ENCODE measurements at regions not wholly inside any gene's neighbourhood (a gene's known extent, or its start where the extent isn't known, plus 50 kb on each side); places are given as distances from the start of the nearest gene placed in this dataset.

DNA sequence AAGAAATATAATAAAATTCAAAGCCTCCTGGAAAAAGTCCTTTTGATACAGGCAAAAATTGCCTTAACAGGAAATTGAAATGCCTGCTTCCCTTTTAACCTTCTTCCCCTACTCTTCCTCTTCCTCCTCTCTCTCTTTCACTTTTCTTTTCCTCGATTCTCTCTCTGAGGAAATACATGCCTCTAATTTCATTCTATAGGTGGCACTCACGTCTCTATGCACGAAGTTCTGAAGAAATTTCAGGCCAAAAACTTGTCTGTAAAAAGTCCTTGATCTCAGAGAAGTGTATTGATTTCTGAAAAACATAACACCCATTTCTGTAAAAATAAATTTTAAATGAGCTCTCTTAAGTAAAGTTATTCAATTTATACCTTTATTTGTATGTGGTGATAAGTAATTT lies 371.7 kb upstream of the IRX4 start:
- H3K4me1 ChIP-seq (ENCODE audit: control insufficient read depth in 2 of 2, insufficient read depth in 2 of 2, low read length in 2 of 2) = no peaks in the 10 kb centered on the region
- H3K4me3 ChIP-seq (ENCODE audit: low read length in 2 of 2) = no peak overlapping the region
- no peak overlapping the region for H3K9ac ChIP-seq (ENCODE audit: low read depth in 1 of 2, low read length in 2 of 2)
- H3K36me3 ChIP-seq (ENCODE audit: control insufficient read depth in 2 of 2, insufficient read depth in 2 of 2, low read length in 2 of 2) = no peaks in the 10 kb centered on the region
- H3K27ac ChIP-seq (ENCODE audit: low read depth in 2 of 2, low read length in 2 of 2) = no peak overlapping the region
- H3K9me3 ChIP-seq (ENCODE audit: control insufficient read depth in 2 of 2, low read length in 2 of 2) = no peaks in the 10 kb centered on the region
- no peaks in the 10 kb centered on the region for H3K27me3 ChIP-seq (ENCODE audit: control insufficient read depth in 2 of 2, insufficient read depth in 2 of 2, low read length in 2 of 2)

DNA sequence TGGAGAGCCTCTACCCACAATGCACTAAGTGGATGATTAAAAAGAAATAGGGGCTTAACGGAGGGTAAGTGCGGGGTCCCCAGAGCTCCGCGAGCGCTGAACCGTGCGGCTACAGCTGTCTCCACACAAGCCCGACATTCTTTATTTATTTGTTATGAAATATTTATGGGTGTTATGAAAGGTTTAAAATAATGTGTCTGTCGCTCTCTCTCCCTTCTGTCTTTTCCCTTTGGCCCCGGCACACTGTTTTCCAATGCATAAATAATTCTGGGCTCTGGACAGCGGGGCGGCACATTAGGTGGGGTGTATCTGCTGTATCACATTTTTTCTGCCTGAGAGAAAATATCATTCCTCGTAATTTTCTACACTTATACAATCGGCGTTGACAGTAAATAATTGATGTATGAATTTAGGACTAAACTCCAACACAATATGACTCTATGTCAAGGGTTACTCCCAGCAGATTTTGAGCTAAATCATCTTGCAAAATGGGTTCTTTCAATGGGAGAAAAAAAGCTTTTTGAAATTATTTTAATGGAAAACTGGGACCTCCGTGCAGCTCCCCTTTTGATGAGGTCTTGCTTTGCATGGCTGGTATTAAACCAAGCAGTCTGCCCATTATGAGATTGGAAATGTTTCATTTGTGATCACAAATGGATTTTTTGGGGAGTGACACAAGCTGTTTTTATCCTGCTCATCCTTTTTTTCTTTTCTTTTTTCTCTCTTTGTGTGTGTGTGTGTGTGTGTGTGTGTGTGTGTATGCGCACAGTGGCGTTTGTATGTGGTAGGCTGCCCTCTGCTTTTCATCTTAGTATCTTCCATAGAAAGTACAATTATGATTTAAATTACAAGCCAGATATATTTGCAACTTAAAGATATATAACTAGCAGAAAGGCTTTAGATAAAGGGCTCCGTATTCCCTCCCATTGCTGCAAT lies 370.6 kb upstream of the IRX4 start:
- Histone ChIP-seq H3K36me3 (ENCODE audit: control insufficient read depth in 2 of 2, insufficient read depth in 2 of 2, low read length in 2 of 2) (no peaks in the 10 kb centered on the region), H3K27me3 (ENCODE audit: control insufficient read depth in 2 of 2, insufficient read depth in 2 of 2, low read length in 2 of 2) (no peaks in the 10 kb centered on the region), H3K9me3 (ENCODE audit: control insufficient read depth in 2 of 2, low read length in 2 of 2) (no peaks in the 10 kb centered on the region), H3K9ac (ENCODE audit: low read depth in 1 of 2, low read length in 2 of 2) (no peak overlapping the region), H3K4me3 (ENCODE audit: low read length in 2 of 2) (no peak overlapping the region), H3K27ac (ENCODE audit: low read depth in 2 of 2, low read length in 2 of 2) (no peak overlapping the region), H3K4me1 (ENCODE audit: control insufficient read depth in 2 of 2, insufficient read depth in 2 of 2, low read length in 2 of 2) (no peaks in the 10 kb centered on the region)

DNA sequence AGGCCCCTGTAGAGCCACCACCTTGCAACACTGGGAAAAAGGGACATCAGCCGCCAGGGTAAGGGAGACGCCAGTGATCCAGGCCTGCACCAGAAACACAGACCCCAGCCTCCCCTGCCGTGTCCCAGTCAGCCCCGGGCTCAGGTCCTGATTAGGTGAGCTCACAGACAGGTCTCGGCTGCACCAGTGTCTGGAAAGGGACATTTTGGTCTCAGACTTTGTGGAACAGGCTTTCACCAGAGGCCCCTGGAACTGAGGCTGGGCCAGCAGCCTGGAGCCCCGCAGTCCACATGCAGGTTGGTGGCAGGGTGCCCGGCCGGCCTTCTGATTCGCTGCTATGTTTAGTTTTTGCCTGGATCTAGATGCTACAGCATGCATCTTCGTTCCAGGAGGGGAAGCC lies 369.0 kb upstream of the IRX4 start:
- Histone ChIP-seq H3K27ac (ENCODE audit: low read depth in 2 of 2, low read length in 2 of 2) (no peak overlapping the region), H3K36me3 (ENCODE audit: control insufficient read depth in 2 of 2, insufficient read depth in 2 of 2, low read length in 2 of 2) (no peaks in the 10 kb centered on the region), H3K27me3 (ENCODE audit: control insufficient read depth in 2 of 2, insufficient read depth in 2 of 2, low read length in 2 of 2) (no peaks in the 10 kb centered on the region), H3K9me3 (ENCODE audit: control insufficient read depth in 2 of 2, low read length in 2 of 2) (no peaks in the 10 kb centered on the region), H3K4me1 (ENCODE audit: control insufficient read depth in 2 of 2, insufficient read depth in 2 of 2, low read length in 2 of 2) (no peaks in the 10 kb centered on the region), H3K4me3 (ENCODE audit: low read length in 2 of 2) (no peak overlapping the region), H3K9ac (ENCODE audit: low read depth in 1 of 2, low read length in 2 of 2) (no peak overlapping the region)

DNA sequence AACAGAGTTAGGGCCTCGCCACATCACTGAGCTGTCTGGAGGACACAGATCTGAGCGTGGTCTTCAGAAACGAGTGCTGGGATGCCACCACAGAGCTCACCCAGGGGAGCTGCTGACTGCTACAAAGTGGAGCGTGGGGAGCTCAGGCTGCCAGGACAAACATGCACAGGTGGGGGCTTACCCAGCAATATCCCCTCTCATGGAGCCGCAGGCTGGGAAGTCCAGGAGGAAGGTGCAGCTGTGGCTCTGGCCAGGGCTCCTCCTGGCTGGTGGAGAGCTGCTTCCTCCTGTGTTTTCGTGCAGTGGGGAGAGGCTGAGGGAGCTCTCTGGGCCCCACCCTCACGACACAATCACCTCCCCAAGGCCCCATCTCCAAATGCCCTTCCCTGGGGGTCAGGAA lies 368.6 kb upstream of the IRX4 start:
- Histone ChIP-seq H3K36me3 (ENCODE audit: control insufficient read depth in 2 of 2, insufficient read depth in 2 of 2, low read length in 2 of 2) (no peaks in the 10 kb centered on the region), H3K9ac (ENCODE audit: low read depth in 1 of 2, low read length in 2 of 2) (no peak overlapping the region), H3K9me3 (ENCODE audit: control insufficient read depth in 2 of 2, low read length in 2 of 2) (no peaks in the 10 kb centered on the region), H3K4me1 (ENCODE audit: control insufficient read depth in 2 of 2, insufficient read depth in 2 of 2, low read length in 2 of 2) (no peaks in the 10 kb centered on the region), H3K27ac (ENCODE audit: low read depth in 2 of 2, low read length in 2 of 2) (no peak overlapping the region), H3K4me3 (ENCODE audit: low read length in 2 of 2) (no peak overlapping the region), H3K27me3 (ENCODE audit: control insufficient read depth in 2 of 2, insufficient read depth in 2 of 2, low read length in 2 of 2) (no peaks in the 10 kb centered on the region)

DNA sequence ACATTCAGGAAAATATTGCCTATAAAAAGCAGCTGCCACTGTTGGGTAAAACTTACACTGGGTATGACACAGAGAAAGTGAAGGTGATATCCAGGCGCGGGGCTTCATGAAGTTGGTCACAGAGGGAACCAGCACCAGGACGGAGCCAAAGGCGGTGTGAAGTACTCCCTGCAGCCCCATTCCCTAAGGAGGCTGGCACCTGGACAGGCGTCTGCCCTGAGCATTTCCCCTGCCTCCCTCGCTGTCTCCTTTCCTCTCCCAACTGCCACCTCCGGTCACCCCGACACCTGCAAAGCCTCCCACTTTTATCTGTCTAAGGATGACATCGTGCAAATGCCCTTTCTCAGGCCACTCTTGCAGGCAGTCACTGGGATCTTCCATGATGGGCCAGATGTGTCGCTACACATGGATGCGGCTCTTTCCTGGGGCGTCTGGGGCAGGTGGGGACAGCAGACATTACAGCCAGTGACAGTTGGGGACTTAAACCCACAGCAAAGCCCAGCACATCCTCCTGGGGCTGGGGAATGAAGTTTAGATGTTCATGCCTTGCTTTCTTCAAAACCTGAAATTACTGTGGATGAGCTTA lies 367.7 kb upstream of the IRX4 start:
- no peaks in the 10 kb centered on the region for H3K4me1 ChIP-seq (ENCODE audit: control insufficient read depth in 2 of 2, insufficient read depth in 2 of 2, low read length in 2 of 2)
- no peak overlapping the region for H3K9ac ChIP-seq (ENCODE audit: low read depth in 1 of 2, low read length in 2 of 2)
- no peaks in the 10 kb centered on the region for H3K27me3 ChIP-seq (ENCODE audit: control insufficient read depth in 2 of 2, insufficient read depth in 2 of 2, low read length in 2 of 2)
- H3K4me3 ChIP-seq (ENCODE audit: low read length in 2 of 2) = no peak overlapping the region
- H3K27ac ChIP-seq (ENCODE audit: low read depth in 2 of 2, low read length in 2 of 2) = no peak overlapping the region
- H3K9me3 ChIP-seq (ENCODE audit: control insufficient read depth in 2 of 2, low read length in 2 of 2) = no peaks in the 10 kb centered on the region
- H3K36me3 ChIP-seq (ENCODE audit: control insufficient read depth in 2 of 2, insufficient read depth in 2 of 2, low read length in 2 of 2) = no peaks in the 10 kb centered on the region

DNA sequence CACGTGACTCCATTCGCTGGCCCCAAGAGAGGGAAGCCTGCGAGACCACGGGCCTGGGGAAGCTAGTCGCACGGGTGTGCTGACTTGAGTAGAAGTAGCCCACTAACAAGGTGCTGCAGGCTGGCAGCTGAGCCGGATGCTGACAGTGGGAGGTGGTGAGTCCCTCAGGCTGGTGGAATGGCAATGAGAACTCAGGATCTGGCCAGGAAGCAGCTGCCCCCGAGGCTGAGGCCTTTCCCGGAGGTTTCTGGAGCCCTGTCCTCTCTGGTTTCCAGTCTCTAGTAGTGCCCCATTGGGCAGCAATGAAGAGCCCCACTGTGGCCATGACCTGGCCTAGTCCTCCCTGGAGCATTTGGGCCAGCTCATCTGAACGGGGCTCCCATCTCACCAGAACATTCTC lies 366.7 kb upstream of the IRX4 start:
- H3K27ac ChIP-seq (ENCODE audit: low read depth in 2 of 2, low read length in 2 of 2) = no peak overlapping the region
- H3K4me3 ChIP-seq (ENCODE audit: low read length in 2 of 2) = no peak overlapping the region
- H3K9me3 ChIP-seq (ENCODE audit: control insufficient read depth in 2 of 2, low read length in 2 of 2) = no peaks in the 10 kb centered on the region
- no peak overlapping the region for H3K9ac ChIP-seq (ENCODE audit: low read depth in 1 of 2, low read length in 2 of 2)
- no peaks in the 10 kb centered on the region for H3K36me3 ChIP-seq (ENCODE audit: control insufficient read depth in 2 of 2, insufficient read depth in 2 of 2, low read length in 2 of 2)
- H3K4me1 ChIP-seq (ENCODE audit: control insufficient read depth in 2 of 2, insufficient read depth in 2 of 2, low read length in 2 of 2) = no peaks in the 10 kb centered on the region
- no peaks in the 10 kb centered on the region for H3K27me3 ChIP-seq (ENCODE audit: control insufficient read depth in 2 of 2, insufficient read depth in 2 of 2, low read length in 2 of 2)

DNA sequence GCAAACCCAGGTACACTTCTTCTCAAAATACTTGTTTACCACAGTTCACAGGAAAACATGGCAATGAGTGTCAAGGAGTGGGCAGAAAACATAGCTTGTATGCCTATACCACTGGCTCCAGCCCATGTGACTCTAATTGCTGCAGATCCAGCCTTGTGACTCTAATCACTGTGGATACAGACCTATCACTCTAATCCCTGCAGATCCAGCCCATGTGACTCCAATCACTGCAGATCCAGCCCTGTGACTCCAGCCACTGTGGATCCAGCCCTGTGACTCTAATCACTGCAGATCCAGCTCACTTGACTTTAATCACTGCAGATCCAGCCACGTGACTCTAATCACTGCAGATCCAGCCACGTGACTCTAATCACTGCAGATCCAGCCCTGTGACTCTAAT lies 366.3 kb upstream of the IRX4 start:
- Histone ChIP-seq H3K27ac (ENCODE audit: low read depth in 2 of 2, low read length in 2 of 2) (no peak overlapping the region), H3K9me3 (ENCODE audit: control insufficient read depth in 2 of 2, low read length in 2 of 2) (no peaks in the 10 kb centered on the region), H3K4me1 (ENCODE audit: control insufficient read depth in 2 of 2, insufficient read depth in 2 of 2, low read length in 2 of 2) (no peaks in the 10 kb centered on the region), H3K36me3 (ENCODE audit: control insufficient read depth in 2 of 2, insufficient read depth in 2 of 2, low read length in 2 of 2) (no peaks in the 10 kb centered on the region), H3K27me3 (ENCODE audit: control insufficient read depth in 2 of 2, insufficient read depth in 2 of 2, low read length in 2 of 2) (no peaks in the 10 kb centered on the region), H3K4me3 (ENCODE audit: low read length in 2 of 2) (no peak overlapping the region), H3K9ac (ENCODE audit: low read depth in 1 of 2, low read length in 2 of 2) (no peak overlapping the region)

DNA sequence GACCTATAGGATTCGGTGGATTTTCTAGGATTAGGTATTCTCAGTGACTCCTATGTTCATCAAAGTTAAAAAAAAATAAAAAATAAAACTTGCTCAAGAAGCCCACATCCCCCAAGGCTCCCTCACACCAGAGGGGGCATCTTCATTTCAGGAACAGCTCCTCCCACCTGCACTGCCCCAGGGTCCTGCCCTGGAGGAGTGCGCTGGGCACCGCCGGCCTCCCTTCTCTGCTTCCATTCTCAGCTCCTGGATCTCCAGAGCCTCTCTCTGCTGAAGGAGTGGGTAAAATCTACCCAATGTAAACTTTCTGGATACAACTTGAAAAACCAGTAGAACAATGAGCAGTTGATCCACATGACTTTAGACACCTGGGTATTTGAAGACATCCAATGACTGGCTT lies 359.8 kb upstream of the IRX4 start:
- Histone ChIP-seq H3K9ac (ENCODE audit: low read depth in 1 of 2, low read length in 2 of 2) (no peak overlapping the region), H3K27me3 (ENCODE audit: control insufficient read depth in 2 of 2, insufficient read depth in 2 of 2, low read length in 2 of 2) (no peaks in the 10 kb centered on the region), H3K4me3 (ENCODE audit: low read length in 2 of 2) (no peak overlapping the region), H3K27ac (ENCODE audit: low read depth in 2 of 2, low read length in 2 of 2) (no peak overlapping the region), H3K4me1 (ENCODE audit: control insufficient read depth in 2 of 2, insufficient read depth in 2 of 2, low read length in 2 of 2) (no peaks in the 10 kb centered on the region), H3K36me3 (ENCODE audit: control insufficient read depth in 2 of 2, insufficient read depth in 2 of 2, low read length in 2 of 2) (no peaks in the 10 kb centered on the region), H3K9me3 (ENCODE audit: control insufficient read depth in 2 of 2, low read length in 2 of 2) (no peaks in the 10 kb centered on the region)

DNA sequence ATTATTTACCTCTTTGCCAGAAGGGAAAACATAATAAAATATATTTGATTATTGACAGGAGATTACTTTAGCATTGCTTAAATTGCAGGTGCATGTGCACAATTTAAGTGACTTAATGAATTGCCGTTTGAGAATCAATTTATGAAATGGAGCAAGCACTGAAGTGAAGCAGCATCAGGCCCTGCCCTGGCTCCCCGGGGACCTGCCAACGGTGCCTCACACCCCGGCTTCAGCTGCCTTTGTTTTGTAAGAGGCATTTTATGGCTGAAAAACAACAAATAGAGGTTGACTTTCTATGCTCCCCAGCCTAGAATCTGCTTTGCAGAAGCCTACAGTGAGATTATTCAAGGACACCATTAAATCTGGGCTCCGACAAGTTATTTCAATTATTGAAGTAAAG lies 359.1 kb upstream of the IRX4 start:
- Histone ChIP-seq H3K4me3 (ENCODE audit: low read length in 2 of 2) (no peak overlapping the region), H3K4me1 (ENCODE audit: control insufficient read depth in 2 of 2, insufficient read depth in 2 of 2, low read length in 2 of 2) (no peaks in the 10 kb centered on the region), H3K27me3 (ENCODE audit: control insufficient read depth in 2 of 2, insufficient read depth in 2 of 2, low read length in 2 of 2) (no peaks in the 10 kb centered on the region), H3K9me3 (ENCODE audit: control insufficient read depth in 2 of 2, low read length in 2 of 2) (no peaks in the 10 kb centered on the region), H3K9ac (ENCODE audit: low read depth in 1 of 2, low read length in 2 of 2) (no peak overlapping the region), H3K27ac (ENCODE audit: low read depth in 2 of 2, low read length in 2 of 2) (no peak overlapping the region), H3K36me3 (ENCODE audit: control insufficient read depth in 2 of 2, insufficient read depth in 2 of 2, low read length in 2 of 2) (no peaks in the 10 kb centered on the region)

DNA sequence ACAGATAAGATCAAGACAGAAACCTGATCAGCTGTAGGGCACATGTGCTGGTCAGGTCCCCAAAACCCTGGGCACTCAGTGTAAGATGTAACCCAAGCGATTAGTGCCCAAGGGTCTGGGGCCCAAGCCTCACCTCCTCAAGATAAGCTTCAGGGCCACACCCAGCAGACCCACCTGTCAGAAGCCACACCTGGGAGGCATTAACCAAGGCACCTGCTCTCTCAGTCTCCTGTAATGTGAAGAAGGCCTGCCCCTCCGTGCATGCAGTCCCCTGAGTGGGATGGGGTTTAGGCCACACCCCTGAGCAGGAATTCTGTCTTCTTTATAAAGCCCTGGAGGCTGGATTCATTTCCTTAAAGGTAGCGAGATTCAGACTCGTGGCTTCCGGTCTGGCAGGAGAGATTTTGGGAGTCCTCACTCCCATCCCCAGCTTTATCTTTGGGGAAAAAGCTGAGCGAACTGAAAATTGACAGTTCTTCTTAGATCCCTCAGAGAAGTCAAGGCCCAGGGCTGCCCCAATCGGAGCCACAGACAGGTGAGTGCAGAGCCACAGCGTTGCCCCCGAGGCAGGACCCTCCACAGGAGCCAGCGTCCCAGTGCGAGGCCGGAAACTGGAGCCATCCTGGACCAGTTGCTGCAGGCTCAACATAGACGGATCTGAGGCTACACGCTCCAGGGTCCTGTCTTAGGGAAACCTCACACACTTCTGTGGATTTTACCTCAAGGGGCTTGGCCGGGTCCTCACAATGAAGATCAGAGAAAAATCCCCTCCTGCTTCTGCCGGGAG lies 357.6 kb upstream of the IRX4 start:
- no peaks in the 10 kb centered on the region for H3K27me3 ChIP-seq (ENCODE audit: control insufficient read depth in 2 of 2, insufficient read depth in 2 of 2, low read length in 2 of 2)
- H3K27ac ChIP-seq (ENCODE audit: low read depth in 2 of 2, low read length in 2 of 2) = no peak overlapping the region
- H3K4me1 ChIP-seq (ENCODE audit: control insufficient read depth in 2 of 2, insufficient read depth in 2 of 2, low read length in 2 of 2) = no peaks in the 10 kb centered on the region
- H3K4me3 ChIP-seq (ENCODE audit: low read length in 2 of 2) = no peak overlapping the region
- H3K9ac ChIP-seq (ENCODE audit: low read depth in 1 of 2, low read length in 2 of 2) = no peak overlapping the region
- H3K36me3 ChIP-seq (ENCODE audit: control insufficient read depth in 2 of 2, insufficient read depth in 2 of 2, low read length in 2 of 2) = no peaks in the 10 kb centered on the region
- H3K9me3 ChIP-seq (ENCODE audit: control insufficient read depth in 2 of 2, low read length in 2 of 2) = no peaks in the 10 kb centered on the region

Measured in mucosa of rectum (tissue), 2 donors.